CD4-positive, alpha-beta memory T cell (primary cell): ENCODE measurements at regions not wholly inside any gene's neighbourhood (a gene's known extent, or its start where the extent isn't known, plus 50 kb on each side); places are given as distances from the start of the nearest gene placed in this dataset.

ENCODE experiments used
- CTCF ChIA-PET: fragments of 350-600 bp; sonication (Branson Sonifier 250); formaldehyde crosslinking; loops from one replicate; lab custom pipeline; 2021; ENCODE audit warnings: inconsistent platforms; ENCODE audit not compliant: partially characterized antibody; lab: Charles Lee
- POLR2A ChIA-PET: fragments of 350-600 bp; sonication (Branson Sonifier 250); formaldehyde crosslinking; loops from one replicate; lab custom pipeline; 2021; ENCODE audit not compliant: partially characterized antibody; lab: Charles Lee
- DNase-seq, 5 donors: peaks; one replicate each; pipeline versions ENCODE4 v3.0.0 to v3.0.0-alpha.2; 2020 to 2022; ENCODE audit warnings: mixed read lengths in 1 of 5
- H3K27ac ChIP-seq: one replicate; pipeline ENCODE4 v1.7.0; 2013; ENCODE audit warnings: low read depth, low read length
- H3K27me3 ChIP-seq: 2 replicates; pipeline ENCODE4 v1.7.0; 2013; ENCODE audit warnings: mild to moderate bottlenecking, low read length, moderate library complexity; ENCODE audit not compliant: insufficient read depth
- H3K36me3 ChIP-seq: 2 replicates; pipeline ENCODE4 v1.7.0; 2013; ENCODE audit warnings: mild to moderate bottlenecking, low read length, moderate library complexity; ENCODE audit not compliant: insufficient read depth
- H3K4me1 ChIP-seq: 2 replicates; pipeline ENCODE4 v1.7.0; 2013; ENCODE audit warnings: mild to moderate bottlenecking, low read length, moderate library complexity; ENCODE audit not compliant: insufficient read depth
- H3K4me3 ChIP-seq, 2 donors: one replicate each; pipeline ENCODE4 v1.7.0; 2013; ENCODE audit warnings: low read length in 2 of 2, mild to moderate bottlenecking in 1 of 2
- H3K9me3 ChIP-seq, 2 donors: one replicate each; pipeline ENCODE4 v1.7.0; 2013; ENCODE audit warnings: low read length in 2 of 2, control low read depth in 1 of 2; ENCODE audit not compliant: control insufficient read depth in 1 of 2
- H3K27ac Mint-ChIP-seq, 7 donors: one replicate each; pipeline ENCODE4 v1.8.0; 2020 to 2021; ENCODE audit warnings: mixed read lengths in 7 of 7, mild to moderate bottlenecking in 6 of 7, inconsistent platforms in 3 of 7, moderate library complexity in 3 of 7
- H3K27me3 Mint-ChIP-seq, 2 donors: one replicate each; pipeline ENCODE4 v1.8.0; 2020 to 2021; ENCODE audit warnings: mixed read lengths in 2 of 2
- H3K36me3 Mint-ChIP-seq, 2 donors: one replicate each; pipeline ENCODE4 v1.8.0; 2020 to 2021; ENCODE audit warnings: mixed read lengths in 2 of 2, inconsistent platforms in 1 of 2, mild to moderate bottlenecking in 1 of 2
- H3K4me1 Mint-ChIP-seq, 4 donors: one replicate each; pipeline ENCODE4 v1.8.0; 2020 to 2021; ENCODE audit warnings: mixed read lengths in 4 of 4, mild to moderate bottlenecking in 1 of 4
- H3K4me3 Mint-ChIP-seq, 8 donors: one replicate each; pipeline ENCODE4 v1.8.0; 2020 to 2021; ENCODE audit warnings: mixed read lengths in 8 of 8, mild to moderate bottlenecking in 7 of 8, moderate library complexity in 6 of 8, inconsistent platforms in 3 of 8
- H3K9me3 Mint-ChIP-seq, 8 donors: one replicate each; pipeline ENCODE4 v1.8.0; 2020 to 2021; ENCODE audit warnings: mixed read lengths in 8 of 8, mild to moderate bottlenecking in 5 of 8, inconsistent platforms in 3 of 8, moderate library complexity in 1 of 8
- intact Hi-C: fragments of 100-400 bp; cut with micrococcal nuclease; formaldehyde crosslinking; loops from one replicate; pipeline ENCODE4 v1.15.1; 2023

DNA sequence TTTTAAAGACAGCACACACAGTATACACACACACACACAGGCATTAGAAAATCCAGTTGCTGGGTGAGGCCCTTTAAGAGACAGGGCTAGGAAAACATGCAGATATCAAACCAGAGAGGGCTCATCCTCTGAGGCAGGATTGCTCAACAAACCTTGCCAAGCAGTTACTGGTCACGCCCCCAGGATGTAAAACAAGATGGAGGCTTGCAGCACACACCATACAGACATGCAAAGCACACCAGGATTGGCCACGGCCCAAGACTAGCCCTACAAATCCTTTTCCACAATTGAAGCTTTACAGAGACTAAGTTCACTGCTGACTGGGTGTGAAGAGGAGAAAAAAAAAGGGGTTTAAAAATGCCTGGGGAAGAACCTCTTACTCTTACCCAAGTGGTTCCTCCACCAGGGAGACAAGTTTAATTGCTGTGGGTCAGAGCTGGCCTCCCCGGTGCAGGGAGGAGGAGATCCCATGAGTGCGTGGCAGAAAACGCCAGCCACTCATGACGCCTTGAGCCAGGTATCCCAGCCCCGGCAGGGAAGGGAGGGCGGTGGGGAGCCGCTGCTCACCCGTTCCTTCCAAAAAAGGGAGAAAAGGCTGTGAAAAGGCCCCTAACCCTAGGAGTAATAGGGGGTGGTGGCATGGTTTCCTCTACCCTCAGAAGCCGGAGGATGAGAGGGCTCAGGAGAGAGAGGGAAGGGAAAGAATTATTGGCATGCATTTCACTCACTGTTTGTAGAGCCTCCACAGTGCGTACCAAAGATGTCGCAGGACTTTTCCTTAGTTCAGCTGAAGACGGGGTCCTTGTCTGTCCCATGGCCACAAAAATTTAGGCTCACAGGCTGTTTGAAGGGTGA lies 594.6 kb upstream of the ZP4 start:
- intact Hi-C loops, result no loop called here
- H3K27ac Mint-ChIP-seq, result no peak overlapping the region
- CTCF ChIA-PET, result no interaction called here

DNA sequence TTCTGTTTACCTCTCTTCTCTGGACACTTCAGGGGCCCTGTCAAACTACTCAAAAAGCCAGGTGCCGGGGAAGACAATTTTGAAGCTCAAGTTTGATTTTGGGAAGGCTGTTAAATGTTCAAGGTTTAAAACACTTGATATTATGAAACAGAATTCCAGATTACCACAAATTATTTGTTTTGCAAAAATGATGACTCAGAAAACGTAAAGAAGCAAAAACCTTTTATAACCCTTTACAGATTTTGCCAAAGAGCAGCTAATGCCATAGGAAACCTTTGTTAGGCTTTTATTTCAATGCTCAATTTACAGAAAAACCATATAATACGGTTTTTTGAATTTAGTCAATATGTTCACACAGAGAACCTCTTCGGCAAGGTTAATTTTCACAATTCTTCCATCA lies 593.4 kb upstream of the ZP4 start:
- no peak for DNase-seq
- Mint-ChIP-seq H3K9me3 (peaks cover 0 to 6% (median 2%) of the 10 kb centered on the region in 8 donors), H3K4me1 (no peaks in the 10 kb centered on the region), H3K4me3 (no peak overlapping the region), H3K27ac (no peak overlapping the region), H3K36me3 (no peaks in the 10 kb centered on the region), H3K27me3 (no peaks in the 10 kb centered on the region)
- H3K4me3 ChIP-seq, result no peak overlapping the region
- H3K9me3 ChIP-seq, result no peaks in the 10 kb centered on the region
- intact Hi-C loops, result no loop called here
- H3K36me3 ChIP-seq, result no peaks in the 10 kb centered on the region
- no peaks in the 10 kb centered on the region for H3K27me3 ChIP-seq
- H3K27ac ChIP-seq, result no peak overlapping the region
- POLR2A ChIA-PET, result no interaction called here
- CTCF ChIA-PET, result no interaction called here
- no peaks in the 10 kb centered on the region for H3K4me1 ChIP-seq

More for the DNA sequence above, 594.6 kb upstream of the ZP4 start:
- peaks cover 0 to 7% (median 2%) of the 10 kb centered on the region in 8 donors for H3K9me3 Mint-ChIP-seq
- POLR2A ChIA-PET, result no interaction called here
- Histone ChIP-seq H3K4me3 (no peak overlapping the region), H3K9me3 (no peaks in the 10 kb centered on the region), H3K36me3 (no peaks in the 10 kb centered on the region), H3K27me3 (no peaks in the 10 kb centered on the region), H3K4me1 (no peaks in the 10 kb centered on the region), H3K27ac (no peak overlapping the region)
- no peak for DNase-seq
- H3K36me3 Mint-ChIP-seq, result no peaks in the 10 kb centered on the region
- no peak overlapping the region for H3K4me3 Mint-ChIP-seq
- no peaks in the 10 kb centered on the region for H3K4me1 Mint-ChIP-seq
- H3K27me3 Mint-ChIP-seq, result no peaks in the 10 kb centered on the region

DNA sequence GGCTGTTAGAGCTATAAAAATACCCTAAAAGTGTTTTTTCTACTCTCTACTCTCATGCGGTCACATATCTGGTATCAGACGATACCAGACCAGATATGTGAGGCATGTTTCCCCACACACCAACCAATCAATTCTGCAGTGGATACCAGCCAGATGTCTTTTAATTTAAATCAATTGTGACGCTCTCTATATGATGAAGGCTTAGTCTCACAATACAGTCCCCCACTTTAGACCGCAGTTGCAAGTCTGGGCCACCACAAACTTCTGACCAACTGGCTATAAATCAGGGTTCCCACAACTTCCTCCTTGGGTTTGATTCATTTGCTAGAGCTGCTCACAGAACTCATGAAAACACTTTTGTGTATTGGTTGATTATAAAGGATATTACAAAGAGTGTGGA lies 586.1 kb upstream of the ZP4 start:
- Mint-ChIP-seq H3K27me3 (no peaks in the 10 kb centered on the region), H3K9me3 (peaks cover 0 to 5% (median 4%) of the 10 kb centered on the region in 8 donors), H3K4me1 (no peaks in the 10 kb centered on the region), H3K4me3 (no peak overlapping the region), H3K27ac (no peak overlapping the region), H3K36me3 (no peaks in the 10 kb centered on the region)
- ChIA-PET CTCF (no interaction called here), POLR2A (no interaction called here)
- no peaks in the 10 kb centered on the region for H3K27me3 ChIP-seq
- no peak overlapping the region for H3K4me3 ChIP-seq
- no peaks in the 10 kb centered on the region for H3K4me1 ChIP-seq
- H3K27ac ChIP-seq, result no peak overlapping the region
- H3K36me3 ChIP-seq, result no peaks in the 10 kb centered on the region
- intact Hi-C loops, result no loop called here
- no peaks in the 10 kb centered on the region for H3K9me3 ChIP-seq
- DNase-seq, result no peak

DNA sequence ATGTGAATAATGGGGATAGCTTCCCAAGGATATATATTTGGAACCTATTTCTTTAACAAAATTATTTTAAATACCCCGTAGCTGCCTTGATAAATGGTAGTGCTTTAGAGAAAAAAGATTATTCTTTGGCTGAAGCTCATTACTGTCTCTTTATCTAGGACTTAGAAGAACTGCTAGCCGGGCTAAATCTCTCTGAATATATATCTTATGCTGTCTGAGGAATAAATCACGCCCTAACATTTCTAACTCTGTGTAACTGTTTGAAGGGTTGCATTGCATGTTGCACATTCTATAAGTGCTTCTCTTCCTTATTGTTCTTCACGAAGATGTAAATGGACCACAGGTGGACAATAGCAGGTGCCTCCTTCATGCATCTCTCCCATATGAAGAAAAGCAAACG lies 585.0 kb upstream of the ZP4 start:
- Histone ChIP-seq H3K9me3 (no peaks in the 10 kb centered on the region), H3K4me1 (no peaks in the 10 kb centered on the region), H3K27me3 (no peaks in the 10 kb centered on the region), H3K36me3 (no peaks in the 10 kb centered on the region), H3K4me3 (no peak overlapping the region), H3K27ac (no peak overlapping the region)
- Mint-ChIP-seq H3K36me3 (no peaks in the 10 kb centered on the region), H3K4me3 (no peak overlapping the region), H3K27ac (no peak overlapping the region), H3K9me3 (peaks cover 0 to 8% (median 4%) of the 10 kb centered on the region in 8 donors), H3K27me3 (no peaks in the 10 kb centered on the region), H3K4me1 (no peaks in the 10 kb centered on the region)
- ChIA-PET POLR2A (no interaction called here), CTCF (no interaction called here)
- intact Hi-C loops, result no loop called here
- DNase-seq, result no peak

DNA sequence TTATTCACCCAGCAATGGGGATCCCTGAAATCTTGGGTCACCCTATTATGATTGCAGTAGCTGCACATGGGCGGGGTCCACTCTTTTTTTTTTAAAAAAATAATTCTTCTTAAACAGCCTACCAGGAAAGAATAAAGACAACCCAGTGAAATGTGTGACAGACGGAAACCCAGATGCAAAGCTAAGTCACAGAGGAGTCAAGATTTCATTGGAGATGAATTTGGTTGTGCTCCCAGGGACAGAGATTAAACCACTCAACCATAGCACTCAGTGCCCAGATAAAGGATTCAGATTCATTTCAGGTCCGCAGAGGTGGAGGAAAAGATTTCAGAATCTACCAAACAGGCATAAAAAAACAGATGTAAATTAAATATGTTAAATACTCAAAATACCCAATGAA lies 583.5 kb upstream of the ZP4 start:
- ChIA-PET POLR2A (no interaction called here), CTCF (no interaction called here)
- intact Hi-C loops, result no loop called here

DNA sequence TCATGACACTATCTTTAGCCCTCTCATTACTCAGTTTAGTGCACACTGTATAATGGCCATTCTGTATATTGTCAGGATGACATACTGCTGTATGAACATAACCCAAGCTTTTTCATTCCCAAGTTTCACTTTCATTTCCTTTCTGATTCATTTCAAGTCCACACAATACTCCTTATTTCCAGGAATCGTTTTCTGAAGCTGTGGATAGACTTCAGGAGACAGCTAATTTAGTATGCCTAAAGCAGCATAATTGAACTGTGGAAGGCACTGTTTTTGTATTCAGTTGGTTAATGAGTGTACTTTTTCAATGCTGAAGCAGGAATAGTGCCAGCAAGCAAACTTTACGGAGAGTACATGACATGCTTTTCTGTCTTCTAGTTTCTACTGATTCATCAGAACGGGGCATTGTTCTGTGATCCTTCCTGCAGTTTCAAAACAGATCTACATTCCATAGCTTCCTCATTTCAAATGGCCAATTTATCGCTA lies 578.5 kb upstream of the ZP4 start:
- Histone ChIP-seq H3K27ac (no peak overlapping the region), H3K36me3 (no peaks in the 10 kb centered on the region), H3K4me1 (no peaks in the 10 kb centered on the region), H3K9me3 (no peaks in the 10 kb centered on the region), H3K4me3 (no peak overlapping the region), H3K27me3 (no peaks in the 10 kb centered on the region)
- Mint-ChIP-seq H3K27me3 (no peaks in the 10 kb centered on the region), H3K36me3 (no peaks in the 10 kb centered on the region), H3K4me1 (no peaks in the 10 kb centered on the region), H3K9me3 (peaks cover 2 to 15% (median 6%) of the 10 kb centered on the region in 8 donors), H3K4me3 (no peak overlapping the region), H3K27ac (no peak overlapping the region)
- POLR2A ChIA-PET, result no interaction called here
- no peak for DNase-seq
- CTCF ChIA-PET, result no interaction called here
- intact Hi-C loops, result no loop called here

More for the DNA sequence above, 583.5 kb upstream of the ZP4 start:
- H3K36me3 Mint-ChIP-seq, result no peaks in the 10 kb centered on the region
- Histone ChIP-seq H3K36me3 (no peaks in the 10 kb centered on the region), H3K27me3 (no peaks in the 10 kb centered on the region), H3K9me3 (no peaks in the 10 kb centered on the region), H3K4me1 (no peaks in the 10 kb centered on the region), H3K4me3 (no peak overlapping the region), H3K27ac (no peak overlapping the region)
- H3K27me3 Mint-ChIP-seq, result no peaks in the 10 kb centered on the region
- H3K4me1 Mint-ChIP-seq, result no peaks in the 10 kb centered on the region
- H3K9me3 Mint-ChIP-seq, result peaks cover 0 to 15% (median 4%) of the 10 kb centered on the region in 8 donors
- no peak overlapping the region for H3K4me3 Mint-ChIP-seq
- DNase-seq, result no peak
- no peak overlapping the region for H3K27ac Mint-ChIP-seq

DNA sequence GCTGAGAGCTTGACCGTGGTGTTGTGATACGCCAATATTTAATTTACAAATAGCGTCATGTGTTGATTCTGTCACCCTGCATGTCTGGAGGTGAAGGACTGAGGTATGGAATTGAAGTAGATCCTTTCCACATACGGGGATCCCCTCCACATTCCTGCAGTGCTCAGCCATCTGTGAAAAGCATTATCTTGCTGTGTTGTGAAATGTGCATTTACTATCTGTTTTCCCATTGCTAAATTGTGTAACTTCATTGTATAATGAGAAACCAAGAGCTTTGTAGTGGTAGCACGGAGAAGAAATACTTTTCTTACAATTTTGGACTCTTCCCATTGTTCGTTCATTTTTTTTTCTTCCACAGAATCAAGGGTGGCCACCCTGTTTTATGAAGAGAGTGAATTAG lies 577.3 kb upstream of the ZP4 start:
- intact Hi-C loops, result no loop called here
- Histone ChIP-seq H3K4me3 (no peak overlapping the region), H3K4me1 (no peaks in the 10 kb centered on the region), H3K36me3 (no peaks in the 10 kb centered on the region), H3K27ac (no peak overlapping the region), H3K9me3 (no peaks in the 10 kb centered on the region), H3K27me3 (no peaks in the 10 kb centered on the region)
- H3K4me1 Mint-ChIP-seq, result no peaks in the 10 kb centered on the region
- H3K27me3 Mint-ChIP-seq, result no peaks in the 10 kb centered on the region
- H3K36me3 Mint-ChIP-seq, result no peaks in the 10 kb centered on the region
- POLR2A ChIA-PET, result no interaction called here
- DNase-seq, result no peak
- CTCF ChIA-PET, result no interaction called here
- no peak overlapping the region for H3K4me3 Mint-ChIP-seq
- no peak overlapping the region for H3K27ac Mint-ChIP-seq
- peaks cover 2 to 16% (median 8%) of the 10 kb centered on the region in 8 donors for H3K9me3 Mint-ChIP-seq
